NCI-H345 (cell line): ENCODE measurements at regions not wholly inside any gene's neighbourhood (a gene's known extent, or its start where the extent isn't known, plus 50 kb on each side); places are given as distances from the start of the nearest gene placed in this dataset.

Source experiments
- DNase-seq: peaks from one replicate; lab custom pipeline; 2025; lab: John Stamatoyannopoulos, UW

- DNase-seq = no peak
Measured at GRCh38 chr2:15765686-15766302, 174.1 kb downstream of the DDX1 start.

GRCh38 chr2:15766303-15766861 is 174.0 kb upstream of the MYCN start:
- no peak for DNase-seq

DNA sequence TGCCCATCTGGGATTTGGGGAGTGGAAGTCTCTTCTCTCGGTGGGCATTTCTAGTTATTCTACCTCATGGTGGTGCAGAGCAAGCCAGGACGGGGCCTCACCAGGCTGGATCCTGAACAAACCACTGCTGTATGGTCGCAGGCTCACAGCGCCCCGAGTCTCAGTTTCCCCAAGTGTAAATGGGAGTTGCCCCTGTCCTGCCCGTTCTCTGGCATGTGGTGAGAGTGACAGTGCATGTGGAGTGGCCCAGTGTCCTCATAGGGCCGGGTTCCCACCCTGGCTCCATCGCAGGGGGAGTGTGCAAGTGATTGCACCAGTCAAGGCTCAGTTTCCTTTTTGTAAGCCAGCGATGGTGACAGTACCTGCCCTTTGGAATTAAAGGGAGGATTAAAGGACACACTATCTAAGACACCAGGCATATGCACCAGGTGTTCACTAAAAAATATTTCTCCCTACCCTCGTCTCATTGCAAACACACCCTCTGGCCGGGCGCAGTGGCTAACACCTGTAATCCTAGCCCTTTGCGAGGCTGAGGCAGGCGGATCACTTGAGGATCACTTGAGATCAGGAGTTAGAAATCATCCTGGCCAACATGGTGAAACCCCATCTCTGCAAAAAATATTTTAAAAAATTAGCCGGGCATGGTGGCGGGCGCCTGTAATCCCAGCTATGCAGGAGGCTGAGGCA is 173.3 kb upstream of the MYCN start:
- no peak for DNase-seq

GRCh38 chr2:15767679-15768078 is 172.7 kb upstream of the MYCN start:
- no peak for DNase-seq

DNA sequence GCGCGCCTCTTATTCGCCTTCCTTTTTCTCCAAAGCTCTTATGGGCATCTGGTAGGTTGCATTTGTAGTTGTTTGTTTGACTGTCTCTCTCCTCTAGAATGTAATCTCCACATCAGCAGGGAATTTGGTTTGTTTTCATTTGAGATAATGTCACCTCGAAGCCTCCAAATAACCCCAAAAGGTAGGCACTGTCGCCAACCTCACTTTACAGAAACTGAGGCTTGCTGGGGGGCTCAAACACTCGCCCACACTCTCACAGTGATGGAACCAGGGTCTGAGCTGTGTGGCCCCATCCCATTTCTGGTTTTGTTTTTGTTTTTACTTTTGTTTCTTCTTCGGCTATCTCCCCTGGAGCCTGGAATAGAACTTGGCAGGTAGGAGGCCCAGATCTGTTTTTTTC is 172.2 kb upstream of the MYCN start:
- no peak for DNase-seq

- no peak for DNase-seq
Measured at GRCh38 chr2:15768615-15769014, 171.7 kb upstream of the MYCN start.

DNA sequence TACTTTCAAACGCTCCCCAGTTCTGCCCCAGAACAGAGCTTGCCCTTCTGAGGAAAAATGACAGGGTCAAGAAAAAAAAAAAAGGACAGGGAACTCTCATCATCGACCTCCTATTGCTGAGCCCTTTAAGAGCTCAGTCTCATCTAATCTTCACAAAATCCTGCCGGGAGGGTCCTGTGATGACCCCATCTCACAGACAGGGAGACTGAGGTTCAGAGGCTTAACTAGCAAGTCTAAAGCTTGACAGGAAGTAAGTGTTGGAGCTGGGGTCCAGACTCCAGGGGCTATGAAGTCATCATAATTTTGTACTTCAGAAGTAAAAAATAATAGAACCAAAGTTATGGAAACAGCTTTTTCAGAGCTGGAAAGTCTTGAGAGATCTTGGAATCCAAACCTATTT is 171.1 kb upstream of the MYCN start:
- DNase-seq = no peak

DNA sequence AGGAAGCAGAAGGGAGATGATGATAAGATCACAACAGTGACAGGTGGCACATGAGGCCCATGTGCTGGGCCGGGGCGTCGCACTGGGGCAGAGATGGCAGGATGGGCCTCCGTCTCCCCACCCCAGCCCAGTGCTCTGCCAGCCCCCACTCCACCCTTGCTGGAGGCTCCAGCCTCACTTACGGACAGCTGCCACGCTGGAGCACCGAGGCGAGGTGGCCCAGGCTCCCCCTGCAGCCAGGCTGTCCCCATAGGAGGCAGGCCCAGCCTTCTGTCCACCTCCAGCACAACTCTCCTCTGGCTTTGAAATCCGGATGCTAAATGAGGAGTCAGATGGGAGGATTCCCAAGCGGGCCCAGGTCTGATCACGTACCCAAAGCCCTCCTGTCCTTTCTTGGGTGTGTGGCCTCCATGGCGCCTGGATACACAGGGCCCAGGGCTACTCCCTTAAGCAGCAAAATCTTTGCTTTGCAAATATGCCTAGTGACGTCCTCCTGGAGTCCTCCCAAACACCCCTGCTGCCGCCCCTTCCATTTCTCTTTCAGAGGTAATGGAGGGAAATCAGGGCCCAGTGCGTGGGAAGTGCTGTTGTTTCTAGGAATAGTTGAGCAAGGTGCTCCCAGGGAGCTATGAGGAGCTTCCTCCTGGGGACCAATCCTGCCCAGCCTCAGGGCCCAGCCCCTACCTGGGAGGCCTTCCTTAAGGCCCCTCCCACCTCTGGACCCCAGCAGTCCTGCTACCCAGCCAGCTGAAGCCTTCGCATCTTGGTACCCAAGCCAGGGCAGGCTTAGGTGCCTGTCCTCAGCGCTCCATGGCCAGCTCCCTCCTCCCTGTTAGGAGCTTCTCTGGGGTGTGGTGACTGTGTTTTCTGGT is 170.4 kb upstream of the MYCN start:
- DNase-seq = no peak

DNA sequence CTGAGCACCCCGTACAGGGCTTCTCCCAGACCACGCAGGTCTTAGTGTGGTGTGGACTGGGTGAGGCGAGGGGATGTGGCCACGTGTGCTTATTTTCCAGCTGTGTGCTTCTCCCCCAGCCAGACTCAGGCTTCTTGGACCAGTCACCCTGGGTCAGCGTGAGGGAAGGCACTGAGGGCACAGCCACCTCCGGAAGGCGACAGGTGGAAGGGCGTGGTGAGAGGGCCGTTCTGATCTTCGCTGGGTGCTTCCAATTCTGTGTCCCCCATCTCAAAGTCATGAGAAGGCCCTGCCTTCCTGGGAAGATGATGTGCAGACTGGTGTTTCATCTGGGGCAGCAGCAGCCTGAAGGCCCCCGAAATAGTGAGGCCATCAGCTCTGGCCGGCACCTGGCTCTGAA is 169.7 kb upstream of the MYCN start:
- no peak for DNase-seq

- DNase-seq = no peak
Measured at GRCh38 chr2:15771124-15771523, 169.2 kb upstream of the MYCN start.

DNA sequence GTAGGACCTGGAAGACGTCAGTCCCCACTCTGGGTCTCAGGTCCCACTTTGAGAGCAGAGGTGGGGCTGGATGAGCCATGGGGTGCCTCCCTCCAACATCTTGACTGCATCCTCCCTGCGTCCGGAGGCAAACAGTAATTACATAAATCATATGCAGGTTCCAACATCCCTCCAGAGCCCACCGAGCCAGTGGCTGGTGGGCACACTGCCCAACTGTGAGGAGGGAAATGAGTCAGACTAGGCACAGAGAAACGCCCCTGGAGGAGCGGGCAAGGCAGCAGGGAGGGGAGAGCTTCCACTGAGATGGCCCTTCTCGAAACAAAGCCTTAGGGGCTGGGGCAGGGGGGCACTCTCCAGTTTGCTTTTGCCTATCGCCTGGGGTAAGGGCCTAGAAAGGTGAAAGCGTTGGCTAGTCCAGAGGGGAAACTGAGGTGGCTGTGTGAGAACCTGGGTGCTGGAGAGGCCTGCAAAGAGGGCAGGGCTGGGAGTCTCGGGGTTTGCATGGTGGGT is 168.2 kb upstream of the MYCN start:
- no peak for DNase-seq

DNA sequence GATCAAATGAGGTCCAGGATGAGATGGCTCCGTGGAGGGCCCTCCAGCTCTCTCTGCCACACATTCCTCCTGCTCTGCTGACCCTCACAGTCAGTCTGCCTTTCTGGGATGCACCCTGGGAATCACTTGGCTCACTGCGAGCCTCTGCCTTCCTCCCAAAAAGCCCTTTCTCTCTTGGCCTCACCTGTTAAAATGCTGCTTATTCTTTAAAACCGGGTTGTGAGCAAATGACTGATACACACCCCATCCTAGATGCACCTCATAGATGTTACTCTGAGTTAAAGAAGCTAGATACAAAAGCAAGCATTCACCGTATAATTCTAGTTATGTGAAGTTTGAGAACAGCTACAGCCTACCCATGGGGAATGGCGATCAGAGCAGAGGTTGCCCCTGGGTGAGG is 167.7 kb upstream of the MYCN start:
- no peak for DNase-seq

- no peak for DNase-seq
Measured at GRCh38 chr2:15773204-15773603, 167.1 kb upstream of the MYCN start.

- DNase-seq = no peak
Measured at GRCh38 chr2:15773846-15774245, 166.5 kb upstream of the MYCN start.

- DNase-seq = no peak
Measured at GRCh38 chr2:15775753-15776628, 164.4 kb upstream of the MYCN start.

DNA sequence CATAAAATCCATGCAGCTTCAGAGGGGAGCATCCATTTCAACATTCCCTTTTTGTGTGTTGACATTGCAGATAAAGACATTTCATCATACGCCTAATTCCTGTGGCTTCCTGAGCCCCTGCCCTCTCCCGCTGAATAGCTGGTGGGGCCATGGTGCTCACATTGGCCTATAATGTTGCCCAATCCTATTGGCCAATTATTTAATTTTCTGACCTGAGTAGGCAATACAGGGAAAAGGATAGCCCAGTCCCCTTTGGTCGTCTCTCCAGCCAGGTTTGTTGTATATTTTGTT is 163.8 kb upstream of the MYCN start:
- no peak for DNase-seq

GRCh38 chr2:15776992-15777702 is 163.2 kb upstream of the MYCN start:
- DNase-seq = no peak

DNA sequence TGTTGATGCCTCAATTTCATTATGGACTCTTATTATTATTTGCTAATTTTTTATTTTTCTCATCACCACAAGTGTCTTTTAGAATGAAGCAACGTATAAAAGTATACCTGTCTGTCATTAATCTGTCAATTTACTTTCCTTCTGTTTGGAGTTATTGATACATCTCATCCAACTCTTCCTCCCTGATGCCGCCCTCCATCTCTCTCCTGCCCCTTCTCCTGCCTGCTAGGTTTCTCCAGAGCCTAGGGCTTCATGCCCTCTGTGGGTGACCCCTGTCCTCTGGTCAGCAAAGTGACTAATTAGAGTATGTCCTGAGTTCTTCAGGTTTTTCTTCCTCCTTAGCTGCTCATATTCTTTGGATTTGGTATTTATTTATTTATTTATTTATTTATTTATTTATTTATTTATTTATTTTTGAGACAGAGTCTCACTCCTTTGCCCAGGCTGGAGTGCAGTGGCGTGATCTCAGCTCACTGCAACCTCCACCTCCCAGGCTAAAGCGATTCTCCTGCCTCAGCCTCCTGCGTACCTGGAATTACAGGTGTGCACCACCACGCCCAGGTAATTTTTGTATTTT is 162.5 kb upstream of the MYCN start:
- DNase-seq = no peak

DNA sequence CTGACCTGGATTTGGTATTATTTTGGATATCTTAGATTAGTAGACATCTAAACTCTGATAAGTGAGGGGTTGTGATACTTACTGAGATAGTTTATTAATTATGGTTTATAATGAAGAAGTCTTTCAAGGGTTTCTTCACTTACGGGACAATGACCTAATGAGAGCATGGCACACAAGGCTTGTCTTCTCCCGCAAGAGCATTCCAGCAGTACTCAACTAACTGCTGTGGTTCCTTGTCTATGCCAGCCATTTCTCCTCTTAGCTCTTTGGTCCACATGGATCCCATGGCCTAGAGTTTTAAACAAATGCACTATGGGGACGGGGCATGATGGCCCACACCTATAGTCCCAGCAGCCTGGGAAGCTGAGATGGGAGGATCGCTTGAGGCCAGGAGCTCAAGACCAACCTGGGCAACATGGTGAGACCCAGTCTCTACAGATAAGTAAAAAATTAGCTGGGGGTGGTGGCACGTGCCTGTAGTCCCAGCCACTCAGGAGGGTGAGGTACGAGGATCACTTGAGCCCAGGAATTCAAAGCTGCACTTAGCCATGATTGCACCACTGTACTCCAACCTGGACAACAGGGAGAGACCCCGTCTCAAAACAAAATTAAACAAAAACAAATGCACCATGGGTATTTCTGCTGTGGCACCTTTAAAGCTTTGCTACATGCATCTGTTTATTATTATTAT is 161.7 kb upstream of the MYCN start:
- no peak for DNase-seq

DNA sequence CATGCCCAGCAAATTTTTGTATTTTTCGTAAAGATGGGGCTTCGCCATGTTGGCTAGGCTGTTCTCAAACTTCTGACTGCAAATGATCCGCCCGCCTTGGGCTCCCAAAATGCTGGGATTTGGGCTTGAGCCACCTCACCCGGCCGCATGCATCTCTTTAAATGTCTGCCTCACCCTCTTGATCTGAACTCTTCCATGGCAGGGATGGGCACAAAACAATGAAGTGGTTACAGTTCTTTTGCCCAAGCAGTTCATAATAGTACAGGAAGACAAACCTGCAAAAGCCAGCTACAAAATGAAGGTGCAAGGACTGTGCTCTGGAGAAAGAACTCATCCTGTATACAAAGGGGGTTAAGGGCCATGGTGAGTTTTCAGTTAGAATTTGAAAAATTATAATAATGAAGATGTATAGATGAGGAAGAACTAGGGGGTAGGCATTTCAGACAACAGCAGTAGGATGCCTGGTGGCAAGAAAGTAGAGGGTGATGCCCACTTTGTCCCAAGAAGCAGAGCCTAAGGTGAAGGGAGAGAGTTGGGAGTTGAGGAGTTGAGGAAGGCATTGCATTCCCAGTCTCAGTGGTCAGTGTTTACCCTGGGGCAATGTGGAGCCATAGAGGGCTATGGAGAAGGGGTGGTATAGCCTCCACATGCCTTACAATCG is 160.8 kb upstream of the MYCN start:
- no peak for DNase-seq
